ENCODE measurements at regions not wholly inside any gene's neighbourhood (a gene's known extent, or its start where the extent isn't known, plus 50 kb on each side); places are given as distances from the start of the nearest gene placed in this dataset.

GRCh38 chr3:78176869-78177268, 1137.0 kb downstream of the ROBO2 start:
- DNase-seq (ENCODE audit: low read depth, low spot score), result no peak
- H3K36me3 Mint-ChIP-seq (ENCODE audit: low read depth), result no peaks in the 10 kb centered on the region
- peaks cover 25% of the 10 kb centered on the region for H3K4me1 Mint-ChIP-seq
- H3K27ac Mint-ChIP-seq (ENCODE audit: unreplicated experiment), result peak overlapping the region; percentile 90
- no peaks in the 10 kb centered on the region for H3K9me3 Mint-ChIP-seq
- H3K27me3 Mint-ChIP-seq (ENCODE audit: low read depth), result no peaks in the 10 kb centered on the region
- no peak overlapping the region for H3K4me3 Mint-ChIP-seq
- TF ChIP-seq CTCF (conservative IDR thresholded peaks at IDR 0.05), result no peak

- no peaks in the 10 kb centered on the region for H3K36me3 Mint-ChIP-seq (ENCODE audit: low read depth)
- no peaks in the 10 kb centered on the region for H3K9me3 Mint-ChIP-seq
- TF ChIP-seq CTCF (conservative IDR thresholded peaks at IDR 0.05), result no peak
- no peak overlapping the region for H3K4me3 Mint-ChIP-seq
- no peak for DNase-seq (ENCODE audit: low read depth, low spot score)
- H3K27me3 Mint-ChIP-seq (ENCODE audit: low read depth), result no peaks in the 10 kb centered on the region
- peaks cover 19% of the 10 kb centered on the region for H3K4me1 Mint-ChIP-seq
- no peak overlapping the region for H3K27ac Mint-ChIP-seq (ENCODE audit: unreplicated experiment)
These were observed 1137.9 kb downstream of the ROBO2 start for GRCh38 chr3:78177780-78178179.

GRCh38 chr3:78178209-78178608, 1138.3 kb downstream of the ROBO2 start:
- Mint-ChIP-seq H3K27ac (ENCODE audit: unreplicated experiment) (no peak overlapping the region), H3K36me3 (ENCODE audit: low read depth) (no peaks in the 10 kb centered on the region), H3K9me3 (no peaks in the 10 kb centered on the region), H3K4me1 (peaks cover 19% of the 10 kb centered on the region), H3K27me3 (ENCODE audit: low read depth) (no peaks in the 10 kb centered on the region), H3K4me3 (no peak overlapping the region)
- no peak for DNase-seq (ENCODE audit: low read depth, low spot score)
- TF ChIP-seq CTCF (conservative IDR thresholded peaks at IDR 0.05), result no peak

GRCh38 chr3:78178740-78179363, 1139.0 kb downstream of the ROBO2 start:
- no peak for TF ChIP-seq CTCF (conservative IDR thresholded peaks at IDR 0.05)
- no peaks in the 10 kb centered on the region for H3K27me3 Mint-ChIP-seq (ENCODE audit: low read depth)
- H3K27ac Mint-ChIP-seq (ENCODE audit: unreplicated experiment), result no peak overlapping the region
- H3K4me1 Mint-ChIP-seq, result peaks cover 25% of the 10 kb centered on the region
- no peak for DNase-seq (ENCODE audit: low read depth, low spot score)
- H3K4me3 Mint-ChIP-seq, result no peak overlapping the region
- H3K36me3 Mint-ChIP-seq (ENCODE audit: low read depth), result no peaks in the 10 kb centered on the region
- H3K9me3 Mint-ChIP-seq, result no peaks in the 10 kb centered on the region

GRCh38 chr3:78183906-78184599, 1144.2 kb downstream of the ROBO2 start:
- Mint-ChIP-seq H3K9me3 (no peaks in the 10 kb centered on the region), H3K27me3 (ENCODE audit: low read depth) (no peaks in the 10 kb centered on the region), H3K27ac (ENCODE audit: unreplicated experiment) (no peak overlapping the region), H3K4me3 (no peak overlapping the region), H3K4me1 (peaks cover 17% of the 10 kb centered on the region), H3K36me3 (ENCODE audit: low read depth) (no peaks in the 10 kb centered on the region)
- no peak for DNase-seq (ENCODE audit: low read depth, low spot score)
- no peak for TF ChIP-seq CTCF (conservative IDR thresholded peaks at IDR 0.05)

Data from neural crest cell (in vitro differentiated cells).